Liver (tissue), 8 donors: ENCODE measurements at regions not wholly inside any gene's neighbourhood (a gene's known extent, or its start where the extent isn't known, plus 50 kb on each side); places are given as distances from the start of the nearest gene placed in this dataset.

ENCODE experiments used
- DNase-seq: peaks from one replicate; pipeline ENCODE4 v3.0.0-alpha.2; 2017; ENCODE audit warnings: low spot score
- H3K27ac ChIP-seq, 2 donors: one replicate each; pipeline ENCODE4 v1.7.0; 2013; ENCODE audit warnings: inconsistent platforms in 2 of 2, low read length in 2 of 2, control low read depth in 1 of 2, low read depth in 1 of 2, mild to moderate bottlenecking in 1 of 2
- H3K27me3 ChIP-seq, 4 donors: one replicate each; pipeline versions ENCODE4 v1.6.1 to v1.7.0; 2013; ENCODE audit warnings: low read length in 3 of 4, inconsistent platforms in 1 of 4, mild to moderate bottlenecking in 1 of 4, moderate library complexity in 1 of 4; ENCODE audit not compliant: control insufficient read depth in 4 of 4, insufficient read depth in 4 of 4
- H3K36me3 ChIP-seq, 4 donors: one replicate each; pipeline versions ENCODE4 v1.6.1 to v1.7.0; 2013; ENCODE audit warnings: low read length in 3 of 4, mild to moderate bottlenecking in 3 of 4, low read depth in 1 of 4, moderate library complexity in 1 of 4; ENCODE audit not compliant: control insufficient read depth in 4 of 4, insufficient read depth in 3 of 4
- H3K4me1 ChIP-seq, 4 donors: one replicate each; pipeline versions ENCODE4 v1.6.1 to v1.7.0; 2013; ENCODE audit warnings: low read length in 3 of 4, mild to moderate bottlenecking in 3 of 4, moderate library complexity in 1 of 4; ENCODE audit not compliant: control insufficient read depth in 4 of 4, insufficient read depth in 4 of 4
- H3K4me3 ChIP-seq, 3 donors: one replicate each; pipeline versions ENCODE4 v1.6.1 to v1.7.0; 2013; ENCODE audit warnings: low read length in 3 of 3, control low read depth in 1 of 3, low read depth in 1 of 3, mild to moderate bottlenecking in 1 of 3
- H3K9ac ChIP-seq, 2 donors: one replicate each; pipeline ENCODE4 v1.7.0; 2013; ENCODE audit warnings: low read length in 2 of 2, mild to moderate bottlenecking in 2 of 2, moderate library complexity in 2 of 2, control low read depth in 1 of 2, low read depth in 1 of 2
- H3K9me3 ChIP-seq, 4 donors: one replicate each; pipeline versions ENCODE4 v1.6.1 to v1.7.0; 2013; ENCODE audit warnings: low read length in 3 of 4; ENCODE audit not compliant: control insufficient read depth in 4 of 4
- CTCF ChIP-seq: fragments of 150-350 bp; IDR thresholded peaks from 2 replicates; pipeline ENCODE4 v1.5.1; 2017; ENCODE audit warnings: improper control_type of control experiment, low read depth, low read length; ENCODE audit not compliant: missing input control
- FOXA1 ChIP-seq: IDR thresholded peaks from 2 replicates; pipeline ENCODE4 v1.6.1; 2016; ENCODE audit warnings: antibody characterized with exemption
- FOXA2 ChIP-seq: IDR thresholded peaks from 2 replicates; pipeline ENCODE4 v1.6.1; 2016; ENCODE audit warnings: antibody characterized with exemption
- GABPA ChIP-seq, 2 donors: IDR thresholded peaks in 1 of 2; conservative IDR thresholded peaks in 1 of 2; 2 replicates each; pipeline ENCODE4 v1.6.1; 2016; ENCODE audit warnings: antibody characterized with exemption in 2 of 2, mild to moderate bottlenecking in 1 of 2, moderate library complexity in 1 of 2
- HNF4G ChIP-seq: IDR thresholded peaks from 2 replicates; pipeline ENCODE4 v1.6.1; 2016; ENCODE audit warnings: antibody characterized with exemption
- JUND ChIP-seq, 2 donors: IDR thresholded peaks; 2 replicates each; pipeline ENCODE4 v1.6.1; 2016; ENCODE audit warnings: antibody characterized with exemption in 2 of 2
- MAX ChIP-seq: IDR thresholded peaks from 2 replicates; pipeline ENCODE4 v1.6.1; 2016; ENCODE audit warnings: antibody characterized with exemption
- NR2F2 ChIP-seq: IDR thresholded peaks from 2 replicates; pipeline ENCODE4 v1.6.1; 2016; ENCODE audit warnings: antibody characterized with exemption
- REST ChIP-seq: IDR thresholded peaks from 2 replicates; pipeline ENCODE4 v1.6.1; 2016; ENCODE audit warnings: antibody characterized with exemption, mild to moderate bottlenecking
- RXRA ChIP-seq, 2 donors: IDR thresholded peaks; 2 replicates each; pipeline ENCODE4 v1.6.1; 2017 to 2018; ENCODE audit warnings: antibody characterized with exemption in 2 of 2, mild to moderate bottlenecking in 1 of 2
- SP1 ChIP-seq: IDR thresholded peaks from 2 replicates; pipeline ENCODE4 v1.6.1; 2018; ENCODE audit warnings: antibody characterized with exemption, mild to moderate bottlenecking
- YY1 ChIP-seq: IDR thresholded peaks from 2 replicates; pipeline ENCODE4 v1.6.1; 2016; ENCODE audit warnings: antibody characterized with exemption, mild to moderate bottlenecking
- ZBTB33 ChIP-seq: IDR thresholded peaks from 2 replicates; pipeline ENCODE4 v1.6.1; 2016; ENCODE audit warnings: antibody characterized with exemption
- WGBS: extraction: QIAGEN DNeasy Blood & Tissue Kit; methylation state at CpG from one replicate; pipeline ENCODE4 v1.1.7; 2013; 5-methylcytosine and 5-hydroxymethylcytosine counted together
- donor health status: healthy.
- donor health status: healthy.
- donor health status: healthy.
- donor health status: healthy.
- donor health status: healthy.

GRCh38 chr21:35850542-35851103 is 209.7 kb downstream of the SETD4 start:
- 78% methylated on average over 9 of the region's 9 CpGs for WGBS
- no peak for DNase-seq
- H3K27ac ChIP-seq, result no peak overlapping the region

More at GRCh38 chr21:35850542-35851103, 209.7 kb downstream of the SETD4 start:
- no peak overlapping the region for H3K9ac ChIP-seq
- H3K9me3 ChIP-seq, result no peaks in the 10 kb centered on the region
- peaks cover 0 to 4% (median 0%) of the 10 kb centered on the region in 4 donors for H3K27me3 ChIP-seq
- H3K36me3 ChIP-seq, result no peaks in the 10 kb centered on the region
- no peak overlapping the region for H3K4me3 ChIP-seq
- no peak for TF ChIP-seq YY1
- TF ChIP-seq ZBTB33, result no peak
- no peak for TF ChIP-seq HNF4G
- TF ChIP-seq JUND (IDR thresholded peaks at IDR 0.05), result no peak
- no peak for TF ChIP-seq REST
- TF ChIP-seq MAX, result no peak
- TF ChIP-seq NR2F2, result no peak
- TF ChIP-seq CTCF, result no peak
- TF ChIP-seq FOXA2, result no peak
- TF ChIP-seq RXRA (IDR thresholded peaks at IDR 0.05), result no peak
- TF ChIP-seq FOXA1, result no peak
- TF ChIP-seq GABPA (IDR thresholded peaks at IDR 0.05 in 1 of 2, conservative IDR thresholded peaks at IDR 0.05 in 1 of 2), result no peak
- TF ChIP-seq SP1, result no peak
- no peaks in the 10 kb centered on the region for H3K4me1 ChIP-seq
